ENCODE measurements at regions not wholly inside any gene's neighbourhood (a gene's known extent, or its start where the extent isn't known, plus 50 kb on each side); places are given as distances from the start of the nearest gene placed in this dataset.

- ATAC-seq (ENCODE audit: low FRiP score): no peak
- TF ChIP-seq CTCF (IDR thresholded peaks at IDR 0.05): no peak
- no peak for DNase-seq (ENCODE audit: low spot score)
Observed at GRCh38 chr20:39338469-39339376, 376.6 kb downstream of the DHX35 start.

- no peak for ATAC-seq (ENCODE audit: low FRiP score)
- TF ChIP-seq CTCF (IDR thresholded peaks at IDR 0.05): no peak
- DNase-seq (ENCODE audit: low spot score): no peak
Observed at GRCh38 chr20:39333211-39333610, 371.1 kb downstream of the DHX35 start.

- ATAC-seq (ENCODE audit: low FRiP score) (no peak), DNase-seq (ENCODE audit: low spot score) (no peak)
- TF ChIP-seq CTCF (IDR thresholded peaks at IDR 0.05): no peak
Observed at GRCh38 chr20:39328347-39328746, 366.2 kb downstream of the DHX35 start.

GRCh38 chr20:39326050-39326449 lies 363.9 kb downstream of the DHX35 start:
- DNase-seq (ENCODE audit: low spot score) (no peak), ATAC-seq (ENCODE audit: low FRiP score) (no peak)
- TF ChIP-seq CTCF (IDR thresholded peaks at IDR 0.05): no peak

GRCh38 chr20:39318911-39319310 lies 356.8 kb downstream of the DHX35 start:
- no peak for ATAC-seq (ENCODE audit: low FRiP score)
- TF ChIP-seq CTCF (IDR thresholded peaks at IDR 0.05): no peak
- no peak for DNase-seq (ENCODE audit: low spot score)

GRCh38 chr20:39312676-39313075 lies 350.5 kb downstream of the DHX35 start:
- no peak for DNase-seq (ENCODE audit: low spot score)
- no peak for TF ChIP-seq CTCF (IDR thresholded peaks at IDR 0.05)
- no peak for ATAC-seq (ENCODE audit: low FRiP score)

Data from omental fat pad (tissue), 3 donors.